Heart left ventricle (tissue), 16 donors: ENCODE measurements at regions not wholly inside any gene's neighbourhood (a gene's known extent, or its start where the extent isn't known, plus 50 kb on each side); places are given as distances from the start of the nearest gene placed in this dataset.

Experiments
- ATAC-seq, 4 donors: fragments of 200-7000 bp; cut with Tn5 transposase; one replicate each; pipeline ENCODE4 v1.9.1; 2020 to 2022; ENCODE audit warnings: moderate library complexity in 4 of 4, mild to moderate bottlenecking in 3 of 4, moderate number of reproducible peaks in 1 of 4
- DNase-seq, 5 donors: peaks; one replicate each; pipeline ENCODE4 v3.0.0-alpha.2; 2020
- H3K27ac ChIP-seq, 12 donors: fragments of 200-600 bp; sonication (generic) in 4 of 12; one replicate each; pipeline versions ENCODE4 v1.5.0 to v1.8.0; 2016 to 2022; ENCODE audit warnings: mild to moderate bottlenecking in 2 of 12
- H3K27me3 ChIP-seq, 9 donors: fragments of 200-600 bp; sonication (generic) in 2 of 9; one replicate each; pipeline versions ENCODE4 v1.5.1 to v1.8.0; 2016 to 2022; ENCODE audit warnings: mild to moderate bottlenecking in 3 of 9
- H3K36me3 ChIP-seq, 9 donors: fragments of 200-600 bp; sonication (generic) in 2 of 9; one replicate each; pipeline versions ENCODE4 v1.5.0 to v1.8.0; 2018 to 2022; ENCODE audit warnings: mild to moderate bottlenecking in 2 of 9
- H3K4me1 ChIP-seq, 12 donors: fragments of 200-600 bp; sonication (generic) in 4 of 12; one replicate each; pipeline versions ENCODE4 v1.5.0 to v1.8.0; 2016 to 2022; ENCODE audit warnings: mild to moderate bottlenecking in 3 of 12
- H3K4me3 ChIP-seq, 12 donors: fragments of 200-600 bp; sonication (generic) in 4 of 12; one replicate each; pipeline versions ENCODE4 v1.5.0 to v1.8.0; 2017 to 2022; ENCODE audit warnings: mild to moderate bottlenecking in 9 of 12, moderate library complexity in 4 of 12
- H3K9me3 ChIP-seq, 12 donors: fragments of 200-600 bp; sonication (generic) in 4 of 12; one replicate each; pipeline versions ENCODE4 v1.5.0 to v1.8.0; 2016 to 2022; ENCODE audit warnings: mild to moderate bottlenecking in 1 of 12
- CTCF ChIP-seq, 12 donors: fragments of 200-600 bp; sonication (generic) in 4 of 12; IDR thresholded peaks; one replicate each; pipeline versions ENCODE4 v1.5.0 to v1.8.0; 2018 to 2022; ENCODE audit warnings: antibody characterized with exemption in 12 of 12, mild to moderate bottlenecking in 5 of 12
- POLR2A ChIP-seq, 2 donors: fragments of 450-650 bp; IDR thresholded peaks; one replicate each; pipeline ENCODE4 v1.6.1; 2017; ENCODE audit warnings: antibody characterized with exemption in 2 of 2, mild to moderate bottlenecking in 2 of 2, moderate library complexity in 2 of 2
- WGBS, 4 donors: extraction: QIAGEN DNeasy Blood & Tissue Kit in 2 of 4; methylation state at CpG; one replicate each; pipeline versions ENCODE4 v1.1.5 to v1.1.7; 2013 to 2018; 5-methylcytosine and 5-hydroxymethylcytosine counted together
- intact Hi-C, 10 donors: fragments of 100-400 bp; cut with DNase I; formaldehyde crosslinking; loops; one replicate each; pipeline versions ENCODE4 v1.11.1 to v1.14.2; 2022
- donor health status: ischemic (EF 13 %, LVEDD 7.1; RV severe dilation, severe dysfunction).
- donor health status: healthy with polysubstance abuse.
- donor health status: DM: no; HTN: yes; CAD: no.
- donor health status: DM: no; HTN: no; CAD: no.
- donor health status: ischemic (EF 25% LVEDD 6.9; RV normal size, moderate dysfunction).
- donor health status: ischemic (EF 25% LVEDD 5.7; RV mildly dilated, moderate dysfunction).
- donor health status: healthy.
- donor health status: DM: yes; HTN: yes; CAD: no.
- donor health status: ischemic (EF 35%, LVEDD 5.7; RV mildly dilated, moderate dysfunction).
- donor health status: nonischemic (EF 11% LVEDD 7.7; RV severe dilation, severe dysfunction).
- donor health status: DM: yes; HTN: yes; CAD: no.
- donor health status: PGD.
- donor health status: ischemic (EF 29% LVEDD 5.4; RV normal size, mild dysfunction).
- donor health status: nonischemic (EF 23%, LVEDD 6.1; RV moderate dilation, normal function).

- no peak overlapping the region for H3K4me3 ChIP-seq
- TF ChIP-seq POLR2A (IDR thresholded peaks at IDR 0.05) (no peak), CTCF (IDR thresholded peaks at IDR 0.05) (no peak)
- 82 to 86% (median 85%) methylated on average over 6 to 7 of the region's 7 CpGs for WGBS, 4 donors
- no peaks in the 10 kb centered on the region for H3K4me1 ChIP-seq
- intact Hi-C loops: no loop called here
- peaks cover 0 to 4% (median 0%) of the 10 kb centered on the region in 12 donors for H3K9me3 ChIP-seq
- ATAC-seq: no peak
- H3K27ac ChIP-seq: no peak overlapping the region
- no peak for DNase-seq
- H3K36me3 ChIP-seq: no peaks in the 10 kb centered on the region
- no peaks in the 10 kb centered on the region for H3K27me3 ChIP-seq
These were observed 1619.8 kb upstream of the PRMT6 start for GRCh38 chr1:105436589-105437259.

- intact Hi-C loops: no loop called here
- no peaks in the 10 kb centered on the region for H3K27me3 ChIP-seq
- WGBS, 4 donors: 62 to 73% (median 67%) methylated on average over 1 of the region's 1 CpG
- H3K4me1 ChIP-seq: no peaks in the 10 kb centered on the region
- H3K27ac ChIP-seq: no peak overlapping the region
- ATAC-seq (no peak), DNase-seq (no peak)
- TF ChIP-seq CTCF (IDR thresholded peaks at IDR 0.05): no peak
- no peak for TF ChIP-seq POLR2A (IDR thresholded peaks at IDR 0.05)
- peaks cover 0 to 4% (median 0%) of the 10 kb centered on the region in 12 donors for H3K9me3 ChIP-seq
- H3K36me3 ChIP-seq: no peaks in the 10 kb centered on the region
- no peak overlapping the region for H3K4me3 ChIP-seq
These were observed 1618.6 kb upstream of the PRMT6 start for GRCh38 chr1:105437847-105438246.

DNA sequence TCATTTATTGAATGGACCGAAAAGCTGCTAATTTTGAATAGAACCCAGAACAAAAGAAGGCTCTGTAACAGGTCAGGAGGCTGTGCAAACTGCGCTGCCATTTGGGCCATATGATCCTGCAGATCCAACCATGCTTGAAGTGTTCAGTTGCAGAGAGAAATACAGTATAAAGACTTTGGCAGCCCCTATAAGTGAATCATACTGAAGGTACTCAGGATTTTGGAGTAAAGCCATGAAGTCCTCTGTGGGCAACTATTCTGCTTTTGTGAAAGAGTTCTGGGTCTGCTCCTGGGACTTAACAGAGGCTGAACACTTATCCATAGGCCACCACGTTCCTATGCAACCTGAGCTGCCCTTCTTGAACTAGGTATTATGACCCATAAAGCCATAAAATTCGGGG is 1613.6 kb upstream of the PRMT6 start:
- intact Hi-C loops: no loop called here

GRCh38 chr1:105459759-105460158 is 1596.7 kb upstream of the PRMT6 start:
- H3K36me3 ChIP-seq: no peaks in the 10 kb centered on the region
- H3K9me3 ChIP-seq: no peaks in the 10 kb centered on the region
- H3K4me1 ChIP-seq: no peaks in the 10 kb centered on the region
- H3K27ac ChIP-seq: no peak overlapping the region
- no peak for ATAC-seq
- intact Hi-C loops: no loop called here
- no peaks in the 10 kb centered on the region for H3K27me3 ChIP-seq
- no peak for DNase-seq
- H3K4me3 ChIP-seq: no peak overlapping the region
- TF ChIP-seq POLR2A (IDR thresholded peaks at IDR 0.05): no peak
- no peak for TF ChIP-seq CTCF (IDR thresholded peaks at IDR 0.05)

More for the DNA sequence above, 1613.6 kb upstream of the PRMT6 start:
- WGBS, 4 donors: 58 to 63% (median 61%) methylated on average over 4 of the region's 4 CpGs
- Histone ChIP-seq H3K27ac (no peak overlapping the region), H3K36me3 (no peaks in the 10 kb centered on the region), H3K4me3 (no peak overlapping the region), H3K9me3 (peaks cover 0 to 11% (median 0%) of the 10 kb centered on the region in 12 donors), H3K27me3 (no peaks in the 10 kb centered on the region), H3K4me1 (no peaks in the 10 kb centered on the region)
- no peak for ATAC-seq
- no peak for DNase-seq
- no peak for TF ChIP-seq POLR2A (IDR thresholded peaks at IDR 0.05)
- TF ChIP-seq CTCF (IDR thresholded peaks at IDR 0.05): no peak
